ENCODE measurements at regions not wholly inside any gene's neighbourhood (a gene's known extent, or its start where the extent isn't known, plus 50 kb on each side); places are given as distances from the start of the nearest gene placed in this dataset.

GRCh38 chr10:36942616-36943015, 182.8 kb upstream of the ANKRD30A start:
- TF ChIP-seq CTCF (conservative IDR thresholded peaks at IDR 0.05), result no peak
- TF ChIP-seq EZH2 (IDR thresholded peaks at IDR 0.05; ENCODE audit: low read depth), result no peak
